GM18519 (cell line): ENCODE measurements at regions not wholly inside any gene's neighbourhood (a gene's known extent, or its start where the extent isn't known, plus 50 kb on each side); places are given as distances from the start of the nearest gene placed in this dataset.

Experiments
- ATAC-seq: cut with Tn5 transposase; IDR thresholded peaks from one replicate; pipeline ENCODE4 v1.9.1; 2021; ENCODE audit warnings: mild to moderate bottlenecking, moderate library complexity; ENCODE audit not compliant: unreplicated experiment, low FRiP score

- ATAC-seq, result no peak
Measured at GRCh38 chr14:87149583-87150354, 843.2 kb downstream of the GALC start.

DNA sequence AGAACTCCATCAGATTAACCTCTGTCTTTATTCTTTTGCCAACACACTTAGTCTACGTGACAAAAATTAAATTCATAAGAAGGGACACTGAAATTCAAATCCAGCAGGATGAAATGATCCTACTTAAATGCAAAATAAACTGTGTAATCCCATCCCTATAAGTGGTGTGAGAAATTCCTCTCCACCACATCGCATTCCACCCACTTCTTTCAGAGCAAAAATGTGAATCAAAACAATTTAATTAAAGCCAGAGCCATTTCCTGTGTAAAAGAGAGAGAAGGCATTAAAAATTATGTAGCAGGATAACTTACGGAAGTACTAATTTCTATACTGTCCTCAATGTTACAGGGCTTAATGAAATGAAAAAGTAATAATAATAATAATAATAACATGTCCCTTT, 844.3 kb downstream of the GALC start:
- ATAC-seq, result no peak

DNA sequence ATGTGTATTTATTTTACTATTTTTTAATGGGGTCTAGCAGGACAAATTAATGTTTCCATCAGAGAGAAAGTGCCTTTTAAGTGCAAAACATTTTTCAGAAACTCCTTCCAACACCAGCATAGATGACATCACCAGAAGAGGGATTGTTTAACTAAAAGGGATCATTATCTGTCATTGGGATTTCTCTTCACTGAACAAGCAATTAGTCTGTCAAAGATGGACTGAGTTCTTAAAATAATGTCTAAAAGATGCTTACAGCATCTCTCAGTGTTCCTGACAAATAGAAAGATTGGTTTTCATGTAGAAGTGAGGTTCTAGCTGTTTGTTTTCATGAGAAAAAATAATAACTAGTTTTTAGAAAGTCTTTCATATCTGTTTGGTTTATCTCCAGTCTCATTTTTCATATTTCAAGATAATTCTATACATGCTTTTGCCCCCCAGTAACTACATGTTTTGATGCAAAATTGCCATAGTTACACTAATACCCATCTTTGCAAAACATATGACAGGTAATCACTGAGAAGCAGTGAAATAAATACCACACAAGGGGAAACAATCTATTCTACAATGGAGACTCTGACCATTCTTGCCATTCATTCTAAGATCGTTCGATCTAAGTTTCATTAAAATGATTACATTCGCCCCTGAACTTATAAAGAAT, 850.3 kb downstream of the GALC start:
- no peak for ATAC-seq

- ATAC-seq, result no peak
Measured at GRCh38 chr14:87141801-87142200, 851.2 kb downstream of the GALC start.

GRCh38 chr14:87139299-87139698, 853.7 kb downstream of the GALC start:
- ATAC-seq, result no peak

DNA sequence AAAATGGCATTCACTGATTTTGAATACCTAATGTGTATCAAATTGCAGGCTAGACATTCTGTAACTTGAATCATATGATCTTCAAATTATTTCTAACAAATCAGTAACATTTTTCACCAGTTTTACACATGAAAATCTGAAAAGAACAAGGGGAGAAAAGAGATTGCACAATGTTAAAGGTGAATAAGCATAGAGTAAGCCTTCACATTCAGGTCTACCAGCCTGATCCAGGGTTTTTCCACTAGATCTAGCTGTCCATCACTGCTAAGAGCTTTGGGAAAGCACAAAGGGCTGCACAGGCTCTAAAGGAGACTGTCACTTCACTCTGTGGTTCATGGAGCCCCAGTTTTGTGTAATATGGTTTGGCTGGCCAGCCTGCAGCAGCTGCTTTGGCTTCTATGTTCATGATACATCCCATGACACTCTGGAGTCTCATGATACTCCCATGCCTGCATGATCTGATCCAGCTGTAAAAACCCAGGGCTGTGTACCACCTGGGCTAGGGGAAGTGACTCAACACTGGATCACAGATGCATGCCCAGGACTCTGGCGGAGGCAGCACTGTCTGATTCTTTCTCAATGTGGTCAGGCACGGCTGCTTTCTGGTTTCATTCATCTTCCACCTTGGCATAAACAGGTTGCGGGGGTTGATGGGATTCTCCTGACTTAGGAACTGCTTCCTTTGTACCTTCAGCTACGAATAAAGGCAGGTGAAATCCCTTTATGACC, 859.7 kb downstream of the GALC start:
- ATAC-seq, result no peak

GRCh38 chr14:87131879-87132278, 861.1 kb downstream of the GALC start:
- no peak for ATAC-seq

DNA sequence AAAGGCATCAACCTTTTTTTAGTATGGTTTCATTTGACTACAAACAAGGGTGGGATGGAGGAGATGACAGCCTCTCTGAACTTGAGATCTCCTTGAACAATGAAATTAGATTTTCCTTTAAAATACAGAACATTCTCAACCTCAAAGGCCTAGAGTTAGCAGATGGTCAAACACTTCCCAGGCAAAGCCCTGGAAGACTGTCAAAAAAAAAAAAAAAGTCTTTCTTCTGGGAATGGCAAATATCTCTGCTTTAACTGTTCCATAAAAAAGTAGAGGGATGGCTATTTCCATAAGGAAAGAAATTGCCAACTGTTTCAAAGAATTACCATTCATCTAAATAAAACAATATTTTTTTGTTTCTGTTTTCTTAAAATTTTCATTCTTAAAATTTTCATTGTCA, 870.8 kb downstream of the GALC start:
- ATAC-seq, result no peak

GRCh38 chr14:87121716-87122115, 871.3 kb downstream of the GALC start:
- no peak for ATAC-seq

- no peak for ATAC-seq
Measured at GRCh38 chr14:87115234-87115633, 877.7 kb downstream of the GALC start.

- no peak for ATAC-seq
Measured at GRCh38 chr14:87113286-87113685, 879.7 kb downstream of the GALC start.

DNA sequence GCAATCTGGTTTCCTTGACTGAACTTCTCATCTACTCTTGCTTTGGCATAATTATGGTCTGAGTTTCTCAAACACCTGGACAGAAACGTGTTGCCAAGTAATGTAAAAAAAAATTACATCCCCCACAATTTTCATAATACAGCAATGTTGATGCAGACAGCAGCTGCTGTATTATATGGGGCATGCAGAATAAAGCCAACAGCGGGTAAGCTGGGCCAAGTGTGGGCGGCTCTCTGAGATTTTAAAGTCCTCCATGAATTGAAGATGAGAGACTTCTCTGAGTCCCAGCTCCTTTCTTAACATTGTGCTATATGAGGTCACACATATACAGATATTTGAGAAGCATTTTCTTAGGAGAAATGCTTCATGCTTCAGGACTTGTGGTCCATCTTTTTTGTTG, 881.2 kb downstream of the GALC start:
- no peak for ATAC-seq

DNA sequence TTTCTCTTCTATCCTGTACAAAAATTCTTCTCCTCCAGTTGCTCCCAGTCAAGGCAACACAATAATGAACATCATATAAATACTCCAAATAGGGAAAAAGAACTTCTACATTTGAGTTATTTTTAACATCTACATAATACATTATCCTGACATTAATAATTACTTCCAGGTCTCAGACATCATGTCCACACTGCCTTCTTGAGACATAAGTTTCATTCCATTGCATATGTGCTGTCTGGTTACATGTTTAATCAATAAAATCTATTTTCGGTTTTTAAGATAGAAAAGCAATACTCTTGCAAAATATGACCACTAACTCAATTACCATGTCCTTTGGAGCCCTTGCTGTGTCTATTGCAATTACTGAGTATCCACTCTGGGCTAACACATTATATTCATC, 881.9 kb downstream of the GALC start:
- ATAC-seq, result no peak

- no peak for ATAC-seq
Measured at GRCh38 chr14:87109271-87109670, 883.7 kb downstream of the GALC start.

GRCh38 chr14:87108726-87109125, 884.3 kb downstream of the GALC start:
- ATAC-seq, result no peak

GRCh38 chr14:87102811-87103378, 890.1 kb downstream of the GALC start:
- ATAC-seq, result no peak

- no peak for ATAC-seq
Measured at GRCh38 chr14:87097015-87097414, 896.0 kb downstream of the GALC start.

DNA sequence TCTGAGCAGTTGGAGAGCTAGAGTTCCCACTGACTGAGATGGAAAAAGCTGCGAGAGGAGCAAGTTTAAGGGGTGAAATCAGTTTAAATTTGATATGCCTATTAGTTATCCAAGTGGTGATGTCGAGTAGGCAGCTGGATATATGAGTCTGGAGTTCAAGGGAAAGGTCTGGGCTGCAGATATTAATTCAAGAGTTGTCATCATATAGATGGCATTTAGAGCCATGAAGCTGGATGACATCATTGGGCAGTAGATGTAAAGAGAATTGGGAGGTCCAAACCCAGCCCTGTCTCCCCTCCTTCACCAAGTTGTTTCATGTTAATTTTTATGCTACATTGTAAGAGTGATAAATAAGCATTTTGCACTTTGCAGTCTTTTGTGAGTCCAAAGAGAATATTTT, 898.1 kb downstream of the GALC start:
- ATAC-seq, result no peak

DNA sequence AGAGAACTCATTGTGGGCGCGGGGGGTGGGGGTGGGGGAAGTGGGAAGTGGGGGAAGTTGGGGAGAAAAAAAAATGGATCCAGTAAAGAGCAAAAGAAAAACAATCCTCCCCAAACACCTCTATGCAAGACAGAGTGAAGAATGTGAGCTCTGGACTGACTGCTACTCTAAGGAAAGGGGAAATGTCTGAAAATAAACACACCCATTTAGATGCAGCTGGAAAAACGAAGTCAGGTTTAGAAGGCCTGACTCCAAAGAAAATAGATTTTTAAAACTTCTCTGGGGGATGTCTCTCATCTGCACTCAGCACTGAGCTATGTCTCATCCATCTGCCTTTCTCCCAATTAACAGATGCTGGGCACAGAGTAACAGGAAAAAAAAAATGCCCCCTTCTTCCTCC, 904.4 kb downstream of the GALC start:
- ATAC-seq, result no peak

- ATAC-seq, result no peak
Measured at GRCh38 chr14:87087881-87088280, 905.1 kb downstream of the GALC start.

DNA sequence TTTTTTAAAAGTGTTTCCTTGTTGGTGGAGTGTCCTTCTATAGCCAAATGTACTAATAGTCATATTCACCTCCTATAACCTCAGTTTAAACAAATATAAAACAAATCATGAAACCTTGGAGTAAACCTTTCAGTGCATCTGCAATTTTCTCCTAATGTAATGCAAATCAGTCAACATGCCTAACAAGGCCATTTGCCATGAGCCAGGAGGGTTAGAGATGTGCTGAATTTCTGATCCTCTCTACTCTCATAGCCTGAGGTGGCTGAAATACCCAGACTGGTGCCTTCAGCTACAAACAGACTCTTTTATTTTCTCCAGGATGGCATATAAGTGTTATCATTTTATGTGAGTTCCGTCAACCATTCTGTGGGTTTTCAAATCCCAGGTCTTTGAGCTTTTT, 908.1 kb downstream of the GALC start:
- ATAC-seq, result no peak
